ENCODE measurements at regions not wholly inside any gene's neighbourhood (a gene's known extent, or its start where the extent isn't known, plus 50 kb on each side); places are given as distances from the start of the nearest gene placed in this dataset.
"Not testable (repeated sequence)": the region's sequence is repeated elsewhere in the genome, so short reads cannot be mapped to it uniquely, and the experiment has no call there.

DNA sequence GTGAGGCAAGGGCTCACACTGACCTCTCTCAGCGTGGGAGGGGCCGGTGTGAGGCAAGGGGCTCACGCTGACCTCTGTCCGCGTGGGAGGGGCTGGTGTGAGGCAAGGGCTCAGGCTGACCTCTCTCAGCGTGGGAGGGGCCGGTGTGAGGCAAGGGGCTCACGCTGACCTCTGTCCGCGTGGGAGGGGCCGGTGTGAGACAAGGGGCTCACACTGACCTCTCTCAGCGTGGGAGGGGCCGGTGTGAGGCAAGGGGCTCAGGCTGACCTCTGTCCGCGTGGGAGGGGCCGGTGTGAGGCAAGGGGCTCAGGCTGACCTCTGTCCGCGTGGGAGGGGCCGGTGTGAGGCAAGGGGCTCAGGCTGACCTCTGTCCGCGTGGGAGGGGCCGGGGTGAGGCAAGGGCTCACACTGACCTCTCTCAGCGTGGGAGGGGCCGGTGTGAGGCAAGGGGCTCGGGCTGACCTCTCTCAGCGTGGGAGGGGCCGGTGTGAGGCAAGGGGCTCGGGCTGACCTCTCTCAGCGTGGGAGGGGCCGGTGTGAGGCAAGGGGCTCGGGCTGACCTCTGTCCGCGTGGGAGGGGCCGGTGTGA is 315.0 kb downstream of the OR4F29 start:
- H3K9me3 Mint-ChIP-seq, H3K27ac Mint-ChIP-seq, H3K36me3 Mint-ChIP-seq, ATAC-seq: not testable (repeated sequence)
- peak in 1 of 2 donors; percentile 31 for DNase-seq (ENCODE audit: low spot score in 2 of 2)

DNA sequence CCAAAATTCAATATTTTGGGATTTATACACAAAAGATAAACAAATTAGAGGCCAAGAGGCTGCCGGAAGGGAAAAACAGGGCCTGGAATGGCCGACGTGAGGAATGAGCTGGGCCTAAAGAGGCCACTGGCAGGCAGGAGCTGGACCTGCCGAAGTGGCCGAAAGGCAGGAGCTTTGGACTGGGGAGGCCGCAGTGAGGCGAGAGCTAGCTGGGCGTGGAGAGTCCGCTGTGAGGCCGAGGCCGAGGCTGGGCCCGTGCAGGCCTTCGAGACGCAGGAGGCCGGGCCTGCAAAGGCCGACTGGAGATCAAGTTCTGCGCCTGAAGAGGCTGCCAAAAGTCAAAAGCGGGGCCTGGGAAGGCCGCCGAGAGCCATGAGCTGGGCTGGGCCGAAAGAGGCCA is 316.5 kb downstream of the OR4F29 start:
- H3K27ac Mint-ChIP-seq, ATAC-seq, H3K36me3 Mint-ChIP-seq, H3K9me3 Mint-ChIP-seq: not testable (repeated sequence)
- DNase-seq (ENCODE audit: low spot score in 2 of 2): peak in 1 of 2 donors; percentile 25

- not testable (repeated sequence) for H3K36me3 Mint-ChIP-seq; ATAC-seq; H3K9me3 Mint-ChIP-seq; H3K27ac Mint-ChIP-seq; DNase-seq (ENCODE audit: low spot score in 2 of 2)
Measured at GRCh38 chr1:118440-118839, 333.0 kb downstream of the OR4F29 start.

DNA sequence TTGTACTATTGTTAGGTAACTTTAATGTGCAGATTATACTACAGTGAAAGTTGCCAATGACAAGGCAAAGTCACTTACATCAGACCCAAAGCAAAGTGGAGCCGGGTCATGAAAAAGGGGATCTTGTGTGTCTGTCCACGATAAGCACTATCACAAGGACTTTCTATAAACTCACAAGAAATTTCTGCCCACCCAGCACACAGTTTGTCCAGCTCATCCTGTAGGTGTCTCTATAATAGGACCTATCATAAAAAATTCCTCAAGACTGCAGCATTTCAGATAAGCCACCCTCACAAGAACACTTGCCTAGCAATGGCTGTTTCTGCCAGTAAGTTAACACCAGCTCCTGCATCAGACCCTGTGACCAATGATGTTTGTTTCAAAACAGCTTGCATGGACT is 335.9 kb downstream of the OR4F29 start:
- not testable (repeated sequence) for H3K27ac Mint-ChIP-seq; H3K36me3 Mint-ChIP-seq; ATAC-seq; H3K9me3 Mint-ChIP-seq; DNase-seq (ENCODE audit: low spot score in 2 of 2)

- not testable (repeated sequence) for H3K9me3 Mint-ChIP-seq; H3K36me3 Mint-ChIP-seq; ATAC-seq; DNase-seq (ENCODE audit: low spot score in 2 of 2); H3K27ac Mint-ChIP-seq
Measured at GRCh38 chr1:104776-105175, 346.7 kb downstream of the OR4F29 start.

GRCh38 chr1:99481-99880 is 352.0 kb downstream of the OR4F29 start:
- H3K36me3 Mint-ChIP-seq; H3K27ac Mint-ChIP-seq; ATAC-seq; DNase-seq (ENCODE audit: low spot score in 2 of 2); H3K9me3 Mint-ChIP-seq: not testable (repeated sequence)

DNA sequence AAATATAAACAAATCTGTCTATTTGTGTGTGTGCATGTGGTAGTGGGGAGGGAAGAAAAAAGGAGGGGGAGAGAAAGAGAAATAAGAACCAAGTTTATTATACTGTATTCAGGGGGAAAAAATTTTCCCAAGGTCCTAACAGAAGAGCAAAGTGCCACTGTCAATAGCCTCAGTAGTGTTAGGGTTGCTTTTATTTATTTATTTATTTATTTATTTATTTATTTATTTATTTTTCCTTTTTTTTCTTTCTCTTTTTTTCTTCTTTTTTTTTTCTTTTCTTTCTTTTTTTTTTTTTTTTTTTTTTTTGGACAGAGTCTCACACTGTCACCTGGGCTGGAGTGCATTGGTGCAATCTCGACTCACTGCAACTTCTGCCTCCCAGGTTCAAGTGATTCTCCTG is 352.7 kb downstream of the OR4F29 start:
- not testable (repeated sequence) for DNase-seq (ENCODE audit: low spot score in 2 of 2); H3K36me3 Mint-ChIP-seq; H3K27ac Mint-ChIP-seq; H3K9me3 Mint-ChIP-seq; ATAC-seq

DNA sequence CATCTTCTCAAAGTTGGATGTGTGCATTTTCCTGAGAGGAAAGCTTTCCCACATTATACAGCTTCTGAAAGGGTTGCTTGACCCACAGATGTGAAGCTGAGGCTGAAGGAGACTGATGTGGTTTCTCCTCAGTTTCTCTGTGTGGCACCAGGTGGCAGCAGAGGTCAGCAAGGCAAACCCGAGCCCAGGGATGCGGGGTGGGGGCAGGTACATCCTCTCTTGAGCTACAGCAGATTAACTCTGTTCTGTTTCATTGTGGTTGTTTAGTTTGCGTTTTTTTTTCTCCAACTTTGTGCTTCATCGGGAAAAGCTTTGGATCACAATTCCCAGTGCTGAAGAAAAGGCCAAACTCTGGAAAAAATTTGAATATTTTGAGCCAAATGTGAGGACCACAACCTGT is 360.2 kb downstream of the OR4F29 start:
- not testable (repeated sequence) for DNase-seq (ENCODE audit: low spot score in 2 of 2); H3K9me3 Mint-ChIP-seq; H3K36me3 Mint-ChIP-seq; ATAC-seq; H3K27ac Mint-ChIP-seq

DNA sequence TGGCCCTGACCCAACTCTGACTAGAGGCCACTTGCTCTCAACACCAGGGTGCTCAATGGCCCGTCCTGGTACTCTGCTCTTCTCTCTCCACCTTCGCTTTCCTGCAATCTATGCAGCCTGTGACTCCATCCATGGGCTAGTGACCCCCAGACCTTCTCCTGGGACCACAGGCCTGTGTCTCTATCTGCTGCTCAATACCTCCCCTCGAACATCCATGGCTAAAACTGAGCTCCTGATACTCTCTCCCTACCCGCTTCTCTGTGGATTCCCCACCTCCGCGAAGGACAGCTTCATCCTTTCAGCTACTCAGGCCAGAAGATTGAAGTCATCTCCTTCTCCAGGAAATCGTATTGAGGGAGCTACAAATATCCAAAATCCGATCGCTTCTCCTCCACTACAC is 363.4 kb downstream of the OR4F29 start:
- not testable (repeated sequence) for DNase-seq (ENCODE audit: low spot score in 2 of 2); ATAC-seq; H3K9me3 Mint-ChIP-seq; H3K27ac Mint-ChIP-seq; H3K36me3 Mint-ChIP-seq

GRCh38 chr1:79152-79551 is 372.3 kb downstream of the OR4F29 start:
- DNase-seq (ENCODE audit: low spot score in 2 of 2); H3K27ac Mint-ChIP-seq: not testable (repeated sequence)

GRCh38 chr1:65119-65518 is 386.4 kb downstream of the OR4F29 start, which contains the start of gene OR4F5:
Gene OR4F5, plus strand, starts transcription at chr1:65419.
- not testable (repeated sequence) for H3K27ac Mint-ChIP-seq; H3K36me3 Mint-ChIP-seq; ATAC-seq; DNase-seq (ENCODE audit: low spot score in 2 of 2); H3K9me3 Mint-ChIP-seq

More at GRCh38 chr1:79152-79551, 372.3 kb downstream of the OR4F29 start:
- ATAC-seq, H3K36me3 Mint-ChIP-seq, H3K9me3 Mint-ChIP-seq: not testable (repeated sequence)

GRCh38 chr1:56014-56531 is 395.4 kb downstream of the OR4F29 start:
- H3K9me3 Mint-ChIP-seq; H3K36me3 Mint-ChIP-seq; ATAC-seq; H3K27ac Mint-ChIP-seq; DNase-seq (ENCODE audit: low spot score in 2 of 2): not testable (repeated sequence)

DNA sequence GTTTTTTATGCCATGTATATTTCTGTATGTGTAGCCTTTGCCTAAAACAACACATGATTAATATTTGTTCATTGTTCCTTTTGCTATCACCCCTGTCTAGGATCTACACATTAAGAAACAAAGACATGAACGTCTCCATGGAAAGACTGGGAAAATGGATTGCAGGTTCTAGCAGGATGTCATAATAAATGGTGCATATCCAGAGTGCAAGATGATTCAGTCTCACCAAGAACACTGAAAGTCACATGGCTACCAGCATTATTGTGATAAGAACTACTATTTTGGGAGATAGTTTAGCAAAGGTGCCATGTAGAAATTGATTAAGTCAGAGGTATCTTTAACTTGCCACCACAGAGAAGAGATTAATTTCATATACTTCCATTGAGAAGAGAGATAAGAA is 398.3 kb downstream of the OR4F29 start:
- not testable (repeated sequence) for H3K9me3 Mint-ChIP-seq; H3K27ac Mint-ChIP-seq; DNase-seq (ENCODE audit: low spot score in 2 of 2)

GRCh38 chr1:41965-42466 is 409.5 kb downstream of the OR4F29 start:
- not testable (repeated sequence) for DNase-seq (ENCODE audit: low spot score in 2 of 2); ATAC-seq; H3K9me3 Mint-ChIP-seq; H3K36me3 Mint-ChIP-seq; H3K27ac Mint-ChIP-seq

More for the DNA sequence above, 398.3 kb downstream of the OR4F29 start:
- ATAC-seq, H3K36me3 Mint-ChIP-seq: not testable (repeated sequence)

- H3K9me3 Mint-ChIP-seq; ATAC-seq; H3K27ac Mint-ChIP-seq; DNase-seq (ENCODE audit: low spot score in 2 of 2); H3K36me3 Mint-ChIP-seq: not testable (repeated sequence)
Measured at GRCh38 chr1:41197-41596, 410.3 kb downstream of the OR4F29 start.

DNA sequence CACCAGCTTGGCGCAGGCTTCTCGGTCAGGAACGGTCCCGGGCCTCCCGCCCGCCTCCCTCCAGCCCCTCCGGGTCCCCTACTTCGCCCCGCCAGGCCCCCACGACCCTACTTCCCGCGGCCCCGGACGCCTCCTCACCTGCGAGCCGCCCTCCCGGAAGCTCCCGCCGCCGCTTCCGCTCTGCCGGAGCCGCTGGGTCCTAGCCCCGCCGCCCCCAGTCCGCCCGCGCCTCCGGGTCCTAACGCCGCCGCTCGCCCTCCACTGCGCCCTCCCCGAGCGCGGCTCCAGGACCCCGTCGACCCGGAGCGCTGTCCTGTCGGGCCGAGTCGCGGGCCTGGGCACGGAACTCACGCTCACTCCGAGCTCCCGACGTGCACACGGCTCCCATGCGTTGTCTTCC is 422.3 kb downstream of the OR4F29 start:
- DNase-seq (ENCODE audit: low spot score in 2 of 2); H3K36me3 Mint-ChIP-seq; H3K9me3 Mint-ChIP-seq; ATAC-seq; H3K27ac Mint-ChIP-seq: not testable (repeated sequence)

DNA sequence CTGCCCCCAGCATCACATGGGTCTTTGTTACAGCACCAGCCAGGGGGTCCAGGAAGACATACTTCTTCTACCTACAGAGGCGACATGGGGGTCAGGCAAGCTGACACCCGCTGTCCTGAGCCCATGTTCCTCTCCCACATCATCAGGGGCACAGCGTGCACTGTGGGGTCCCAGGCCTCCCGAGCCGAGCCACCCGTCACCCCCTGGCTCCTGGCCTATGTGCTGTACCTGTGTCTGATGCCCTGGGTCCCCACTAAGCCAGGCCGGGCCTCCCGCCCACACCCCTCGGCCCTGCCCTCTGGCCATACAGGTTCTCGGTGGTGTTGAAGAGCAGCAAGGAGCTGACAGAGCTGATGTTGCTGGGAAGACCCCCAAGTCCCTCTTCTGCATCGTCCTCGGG is 434.2 kb downstream of the OR4F29 start:
- not testable (repeated sequence) for ATAC-seq, H3K27ac Mint-ChIP-seq, H3K9me3 Mint-ChIP-seq, H3K36me3 Mint-ChIP-seq
- peak in 1 of 2 donors; percentile 54 for DNase-seq (ENCODE audit: low spot score in 2 of 2)

- not testable (repeated sequence) for ATAC-seq, H3K9me3 Mint-ChIP-seq, H3K27ac Mint-ChIP-seq, H3K36me3 Mint-ChIP-seq
- peak in 1 of 2 donors; percentile 55 for DNase-seq (ENCODE audit: low spot score in 2 of 2)
Measured at GRCh38 chr1:16025-16424, 435.5 kb downstream of the OR4F29 start.

All from activated naive CD4-positive, alpha-beta T cell treated with anti-CD3 and anti-CD28 coated beads, Interleukin-2, amount 50 U/mL, for 72 hours (primary cell).